Mesothelial cell of epicardium (in vitro differentiated cells): ENCODE measurements at regions not wholly inside any gene's neighbourhood (a gene's known extent, or its start where the extent isn't known, plus 50 kb on each side); places are given as distances from the start of the nearest gene placed in this dataset.
"Not testable (repeated sequence)": the region's sequence is repeated elsewhere in the genome, so short reads cannot be mapped to it uniquely, and the experiment has no call there.

ENCODE experiments used
- DNase-seq, 2 experiments: peaks; one replicate each; pipeline ENCODE4 v3.0.0; 2021; ENCODE audit warnings: low spot score in 2 of 2; ENCODE audit not compliant: unreplicated experiment in 2 of 2
- H3K27ac Mint-ChIP-seq: 2 replicates; pipeline ENCODE4 v1.8.0; 2021; ENCODE audit warnings: mixed read lengths
- H3K27me3 Mint-ChIP-seq: 2 replicates; pipeline ENCODE4 v1.8.0; 2021; ENCODE audit warnings: low read depth, mixed read lengths
- H3K36me3 Mint-ChIP-seq: 2 replicates; pipeline ENCODE4 v1.8.0; 2021; ENCODE audit warnings: mixed read lengths
- H3K4me1 Mint-ChIP-seq: 2 replicates; pipeline ENCODE4 v1.8.0; 2021; ENCODE audit warnings: mixed read lengths
- H3K4me3 Mint-ChIP-seq: 2 replicates; pipeline ENCODE4 v1.8.0; 2021; ENCODE audit warnings: mild to moderate bottlenecking, moderate library complexity, mixed read lengths
- H3K9me3 Mint-ChIP-seq: 2 replicates; pipeline ENCODE4 v1.8.0; 2021; ENCODE audit warnings: mixed read lengths
- TF ChIP-seq, protein P1 (sequence below): fragments of 200-600 bp; sonication (generic); IDR thresholded peaks from one replicate; pipeline ENCODE4 v1.5.0; 2021; ENCODE audit warnings: antibody characterized with exemption; ENCODE audit not compliant: unreplicated experiment

DNA sequence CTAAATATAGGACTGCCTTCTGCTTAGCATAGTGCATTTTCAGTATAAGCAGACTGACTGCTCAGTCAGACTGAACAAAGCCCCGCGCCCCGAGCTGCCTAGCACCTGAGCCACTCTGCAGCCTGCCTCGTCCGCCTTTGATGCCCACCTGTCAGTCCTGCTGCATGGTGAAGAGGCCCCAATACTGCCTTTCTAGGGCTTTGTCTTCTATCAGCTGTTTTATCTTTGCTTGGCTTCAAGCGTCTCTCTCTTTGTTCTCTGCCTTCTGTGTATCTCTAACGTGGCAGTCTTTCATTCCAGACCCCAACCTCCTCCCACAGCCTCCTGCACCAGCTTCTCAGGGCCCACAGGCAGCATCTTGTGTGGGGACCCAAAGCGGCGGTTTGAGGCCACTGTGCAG is 1001.0 kb downstream of the VRK1 start:
- H3K9me3 Mint-ChIP-seq = no peaks in the 10 kb centered on the region
- TF ChIP-seq, protein P1, sequence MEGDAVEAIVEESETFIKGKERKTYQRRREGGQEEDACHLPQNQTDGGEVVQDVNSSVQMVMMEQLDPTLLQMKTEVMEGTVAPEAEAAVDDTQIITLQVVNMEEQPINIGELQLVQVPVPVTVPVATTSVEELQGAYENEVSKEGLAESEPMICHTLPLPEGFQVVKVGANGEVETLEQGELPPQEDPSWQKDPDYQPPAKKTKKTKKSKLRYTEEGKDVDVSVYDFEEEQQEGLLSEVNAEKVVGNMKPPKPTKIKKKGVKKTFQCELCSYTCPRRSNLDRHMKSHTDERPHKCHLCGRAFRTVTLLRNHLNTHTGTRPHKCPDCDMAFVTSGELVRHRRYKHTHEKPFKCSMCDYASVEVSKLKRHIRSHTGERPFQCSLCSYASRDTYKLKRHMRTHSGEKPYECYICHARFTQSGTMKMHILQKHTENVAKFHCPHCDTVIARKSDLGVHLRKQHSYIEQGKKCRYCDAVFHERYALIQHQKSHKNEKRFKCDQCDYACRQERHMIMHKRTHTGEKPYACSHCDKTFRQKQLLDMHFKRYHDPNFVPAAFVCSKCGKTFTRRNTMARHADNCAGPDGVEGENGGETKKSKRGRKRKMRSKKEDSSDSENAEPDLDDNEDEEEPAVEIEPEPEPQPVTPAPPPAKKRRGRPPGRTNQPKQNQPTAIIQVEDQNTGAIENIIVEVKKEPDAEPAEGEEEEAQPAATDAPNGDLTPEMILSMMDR = no peak

DNA sequence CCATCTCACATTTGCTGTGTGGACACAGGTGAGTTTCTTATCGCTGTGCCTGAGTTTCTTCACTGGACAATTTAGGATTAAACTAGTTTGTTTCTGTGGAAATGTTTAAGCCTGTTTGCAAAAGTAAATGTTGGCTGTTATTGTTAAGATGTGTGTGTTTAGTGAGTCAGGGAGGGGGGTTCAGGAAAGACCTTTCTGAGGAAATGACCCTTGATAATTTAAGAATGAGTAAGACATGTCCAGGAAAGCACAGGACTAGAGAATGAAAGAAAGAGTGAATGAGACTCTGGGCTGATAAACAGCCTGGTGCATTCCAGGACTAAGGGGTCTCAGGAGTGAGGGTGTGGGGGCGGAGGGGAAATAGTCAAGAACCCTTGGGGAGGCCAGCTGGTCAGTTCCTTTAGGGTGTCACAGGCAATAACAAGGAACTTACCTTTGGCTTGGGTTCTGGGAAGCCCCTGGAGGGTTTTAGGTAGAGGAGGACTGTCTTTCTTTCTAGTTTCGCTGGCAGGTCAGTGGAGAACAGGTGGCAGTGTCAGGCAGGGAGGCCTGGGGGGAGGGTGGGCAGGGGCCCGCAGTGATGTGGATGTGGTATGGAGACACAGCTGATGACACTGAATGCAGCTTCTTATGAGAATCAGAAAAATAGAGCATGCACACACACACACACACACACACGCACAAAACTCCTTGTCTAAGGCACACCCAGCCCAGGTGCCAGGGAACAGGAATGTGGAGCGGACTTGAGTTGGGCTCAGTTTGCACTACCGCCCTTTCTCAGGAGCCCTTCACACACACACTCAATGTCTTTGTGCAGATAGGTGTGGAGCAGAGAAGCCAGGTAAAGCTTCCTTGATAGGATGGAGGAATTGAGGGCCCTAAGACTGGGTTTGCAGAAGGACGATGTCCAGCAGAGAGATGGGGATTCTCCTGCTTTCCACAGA is 1005.5 kb downstream of the VRK1 start:
- H3K27me3 Mint-ChIP-seq = peaks cover 16% of the 10 kb centered on the region
- no peak overlapping the region for H3K27ac Mint-ChIP-seq
- H3K36me3 Mint-ChIP-seq = no peaks in the 10 kb centered on the region
- no peaks in the 10 kb centered on the region for H3K4me1 Mint-ChIP-seq
- no peak overlapping the region for H3K4me3 Mint-ChIP-seq
- no peaks in the 10 kb centered on the region for H3K9me3 Mint-ChIP-seq
- DNase-seq = no peak
- TF ChIP-seq, protein P1 = no peak

More for the DNA sequence above, 1001.0 kb downstream of the VRK1 start:
- H3K27me3 Mint-ChIP-seq = peaks cover 15% of the 10 kb centered on the region
- DNase-seq = no peak
- no peak overlapping the region for H3K27ac Mint-ChIP-seq
- H3K4me1 Mint-ChIP-seq = no peaks in the 10 kb centered on the region
- H3K4me3 Mint-ChIP-seq = no peak overlapping the region
- H3K36me3 Mint-ChIP-seq = no peaks in the 10 kb centered on the region

DNA sequence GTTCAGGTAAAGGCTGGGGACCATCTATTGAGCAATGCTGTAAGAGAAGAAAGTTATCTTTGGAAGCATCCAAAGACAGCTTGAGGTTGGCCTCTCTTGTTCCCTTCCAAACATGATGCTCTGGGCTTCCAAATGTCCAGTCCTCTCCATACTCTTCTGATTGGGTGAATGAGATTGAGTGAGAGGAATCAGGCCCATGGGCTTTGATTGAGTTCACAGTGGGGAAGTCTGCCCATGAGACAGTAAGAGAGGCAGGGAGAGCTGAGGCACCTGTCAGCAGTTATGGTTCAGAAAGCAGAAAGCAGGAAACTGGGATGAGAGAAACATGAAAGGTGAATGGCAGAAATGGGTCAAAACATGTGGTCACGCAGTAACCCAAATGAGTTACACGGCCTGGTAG is 1006.9 kb downstream of the VRK1 start:
- Mint-ChIP-seq H3K9me3 (no peaks in the 10 kb centered on the region), H3K27ac (no peak overlapping the region), H3K4me1 (no peaks in the 10 kb centered on the region), H3K27me3 (peaks cover 11% of the 10 kb centered on the region), H3K36me3 (no peaks in the 10 kb centered on the region), H3K4me3 (no peak overlapping the region)
- DNase-seq = no peak
- TF ChIP-seq, protein P1 = no peak

DNA sequence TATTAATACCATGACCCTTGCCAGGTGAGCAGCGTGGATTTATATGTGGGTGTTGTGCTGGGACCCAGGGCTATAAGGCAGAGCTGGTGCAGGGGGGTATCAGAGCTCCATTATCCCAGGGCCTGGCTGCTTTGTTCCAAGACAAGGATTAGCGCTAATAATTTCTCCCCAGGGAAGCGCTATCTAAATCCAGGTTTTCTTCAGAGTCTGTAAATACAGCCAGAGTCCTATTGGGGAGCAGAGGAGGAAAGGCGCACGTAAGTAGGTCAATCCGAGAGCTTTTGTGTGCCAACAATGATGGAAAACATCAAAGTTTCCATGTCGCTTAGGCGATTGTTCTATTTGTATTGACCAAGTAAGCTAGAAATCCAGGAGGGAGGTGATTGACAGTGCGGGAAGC is 1009.7 kb downstream of the VRK1 start:
- DNase-seq = no peak
- H3K27ac Mint-ChIP-seq = no peak overlapping the region
- H3K4me3 Mint-ChIP-seq = no peak overlapping the region
- no peaks in the 10 kb centered on the region for H3K36me3 Mint-ChIP-seq
- H3K9me3 Mint-ChIP-seq = no peaks in the 10 kb centered on the region
- peaks cover 16% of the 10 kb centered on the region for H3K27me3 Mint-ChIP-seq
- TF ChIP-seq, protein P1 = no peak
- no peaks in the 10 kb centered on the region for H3K4me1 Mint-ChIP-seq

DNA sequence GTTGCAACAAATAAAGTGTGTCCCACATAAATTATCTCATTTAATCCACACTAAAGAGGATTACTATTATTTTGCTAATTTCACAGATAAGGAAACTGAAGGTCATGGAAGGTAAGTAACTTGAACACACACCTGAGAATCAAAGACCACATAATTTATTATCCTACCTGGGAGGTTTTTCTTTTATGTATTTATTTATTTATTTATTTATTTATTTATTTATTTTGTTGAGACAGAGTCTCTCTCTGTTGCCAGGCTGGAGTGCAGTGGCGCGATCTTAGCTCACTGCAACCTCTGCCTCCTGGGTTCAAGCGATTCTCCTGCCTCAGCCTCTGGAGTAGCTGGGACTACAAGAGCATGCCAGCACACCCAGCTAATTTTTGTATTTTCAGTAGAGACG is 1011.4 kb downstream of the VRK1 start:
- not testable (repeated sequence) for H3K27ac Mint-ChIP-seq, DNase-seq, H3K9me3 Mint-ChIP-seq, H3K36me3 Mint-ChIP-seq, H3K4me3 Mint-ChIP-seq, H3K4me1 Mint-ChIP-seq
- H3K27me3 Mint-ChIP-seq = peaks cover 13% of the 10 kb centered on the region

DNA sequence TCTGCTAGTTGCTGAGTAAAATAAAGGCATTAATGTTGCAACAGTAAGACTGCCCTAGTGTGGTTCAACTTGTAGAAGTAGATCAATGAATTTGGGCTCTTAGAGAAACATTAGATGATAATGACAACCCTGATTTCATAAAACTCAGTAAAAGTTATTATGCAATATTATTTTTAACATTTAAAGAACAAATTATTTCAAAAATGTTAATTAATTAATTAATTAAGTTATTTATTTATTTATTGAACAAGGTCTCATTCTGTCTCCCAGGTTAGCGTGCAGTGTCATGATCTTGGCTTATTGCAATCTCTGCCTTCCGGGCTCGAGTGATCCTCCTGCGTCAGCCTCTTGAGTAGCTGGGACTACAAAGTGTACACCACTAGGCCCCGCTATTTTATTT is 1016.4 kb downstream of the VRK1 start:
- Mint-ChIP-seq H3K9me3 (peaks cover 8% of the 10 kb centered on the region), H3K4me1 (no peaks in the 10 kb centered on the region), H3K36me3 (no peaks in the 10 kb centered on the region), H3K4me3 (no peak overlapping the region), H3K27ac (no peak overlapping the region), H3K27me3 (peaks cover 7% of the 10 kb centered on the region)
- no peak for DNase-seq
- TF ChIP-seq, protein P1 = no peak
